HG03135 (cell line): ENCODE measurements at regions not wholly inside any gene's neighbourhood (a gene's known extent, or its start where the extent isn't known, plus 50 kb on each side); places are given as distances from the start of the nearest gene placed in this dataset.
"Not testable (repeated sequence)": the region's sequence is repeated elsewhere in the genome, so short reads cannot be mapped to it uniquely, and the experiment has no call there.

Experiments
- ATAC-seq: cut with Tn5 transposase; IDR thresholded peaks from one replicate; pipeline ENCODE4 v1.9.1; 2021; ENCODE audit warnings: mild to moderate bottlenecking, moderate library complexity; ENCODE audit not compliant: unreplicated experiment

GRCh38 chr2:53497020-53497419 is 270.6 kb upstream of the CHAC2 start:
- ATAC-seq: no peak

- ATAC-seq: no peak
Observed at GRCh38 chr2:53493210-53493609, 274.4 kb upstream of the CHAC2 start.

- no peak for ATAC-seq
Observed at GRCh38 chr2:53490659-53491058, 276.9 kb upstream of the CHAC2 start.

GRCh38 chr2:53486185-53486899 is 281.3 kb upstream of the CHAC2 start:
- ATAC-seq: not testable (repeated sequence)

GRCh38 chr2:53485021-53485728 is 282.4 kb upstream of the CHAC2 start:
- no peak for ATAC-seq

GRCh38 chr2:53484531-53484930 is 283.1 kb upstream of the CHAC2 start:
- ATAC-seq: no peak

GRCh38 chr2:53477517-53477916 is 290.1 kb upstream of the CHAC2 start:
- no peak for ATAC-seq

- ATAC-seq: no peak
Observed at GRCh38 chr2:53476834-53477233, 290.8 kb upstream of the CHAC2 start.

GRCh38 chr2:53475766-53476165 is 291.8 kb upstream of the CHAC2 start:
- ATAC-seq: no peak

GRCh38 chr2:53475321-53475720 is 292.3 kb upstream of the CHAC2 start:
- no peak for ATAC-seq

- ATAC-seq: no peak
Observed at GRCh38 chr2:53474914-53475313, 292.7 kb upstream of the CHAC2 start.

GRCh38 chr2:53473775-53474311 is 293.8 kb upstream of the CHAC2 start:
- ATAC-seq: no peak

- no peak for ATAC-seq
Observed at GRCh38 chr2:53473236-53473635, 294.4 kb upstream of the CHAC2 start.

GRCh38 chr2:53467467-53468180 is 300.0 kb upstream of the CHAC2 start:
- no peak for ATAC-seq

GRCh38 chr2:53463806-53464726 is 303.5 kb upstream of the CHAC2 start:
- no peak for ATAC-seq

GRCh38 chr2:53460937-53461336 is 306.7 kb upstream of the CHAC2 start:
- ATAC-seq: no peak

- ATAC-seq: no peak
Observed at GRCh38 chr2:53460347-53460746, 307.3 kb upstream of the CHAC2 start.

GRCh38 chr2:53455094-53455493 is 312.5 kb upstream of the CHAC2 start:
- no peak for ATAC-seq

GRCh38 chr2:53452957-53453748 is 314.5 kb upstream of the CHAC2 start:
- ATAC-seq: no peak

- no peak for ATAC-seq
Observed at GRCh38 chr2:53452400-53452799, 315.2 kb upstream of the CHAC2 start.
